ENCODE measurements at regions not wholly inside any gene's neighbourhood (a gene's known extent, or its start where the extent isn't known, plus 50 kb on each side); places are given as distances from the start of the nearest gene placed in this dataset.

DNA sequence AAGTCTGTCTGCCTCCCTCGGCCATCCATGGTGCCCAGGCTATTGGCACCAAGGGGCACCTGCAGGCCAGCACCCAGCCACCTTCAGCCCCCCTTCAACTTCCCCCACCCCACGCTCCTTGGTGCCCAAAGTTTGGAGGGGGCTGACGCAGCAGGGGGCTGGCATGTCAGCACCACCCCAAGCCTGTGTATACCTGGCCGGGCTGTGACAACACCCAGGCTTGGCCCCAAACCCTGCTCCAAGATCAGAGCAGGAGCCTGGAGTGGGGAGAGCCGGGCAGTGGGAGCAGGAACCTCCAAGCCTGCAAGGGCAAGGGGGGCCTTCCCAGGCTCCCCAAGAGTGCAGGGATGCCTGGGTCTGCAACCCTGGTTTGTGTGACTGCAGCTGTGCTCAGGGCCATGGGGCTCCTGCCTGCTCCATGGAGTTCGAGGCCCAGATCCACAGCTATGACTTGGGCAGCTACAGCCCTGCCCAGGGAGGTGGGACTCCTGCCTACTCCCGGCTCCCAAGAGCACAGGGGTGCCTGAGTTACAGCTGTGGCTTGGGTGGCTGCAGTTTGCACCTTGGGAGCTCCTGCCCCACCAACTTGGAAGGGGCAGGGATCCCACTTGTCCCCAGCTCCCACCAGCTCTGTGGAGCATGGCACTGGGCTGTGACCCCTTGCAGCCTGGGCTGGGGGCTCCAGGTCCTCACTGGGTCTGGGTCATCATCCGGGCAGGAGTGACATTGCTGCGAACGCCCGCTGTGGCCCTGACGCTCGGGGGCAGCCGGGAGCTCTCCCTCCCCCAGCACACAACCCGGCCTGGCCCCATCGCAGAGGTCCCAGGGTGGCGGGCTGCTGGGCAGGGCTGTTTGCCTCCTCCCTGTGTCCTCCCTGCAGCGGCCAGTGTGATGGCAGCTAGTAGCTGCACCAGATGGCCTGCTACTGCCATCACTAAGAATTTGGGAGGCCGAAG lies 175.5 kb upstream of the SDK2 start:
- H3K4me1 Mint-ChIP-seq (ENCODE audit: low read depth) = no peaks in the 10 kb centered on the region
- H3K27ac Mint-ChIP-seq = no peak overlapping the region
- peaks cover 3% of the 10 kb centered on the region for H3K9me3 Mint-ChIP-seq
- H3K36me3 Mint-ChIP-seq (ENCODE audit: low read depth) = no peaks in the 10 kb centered on the region
- peaks cover 18% of the 10 kb centered on the region for H3K27me3 Mint-ChIP-seq (ENCODE audit: low read depth)
- no peak overlapping the region for H3K4me3 Mint-ChIP-seq

DNA sequence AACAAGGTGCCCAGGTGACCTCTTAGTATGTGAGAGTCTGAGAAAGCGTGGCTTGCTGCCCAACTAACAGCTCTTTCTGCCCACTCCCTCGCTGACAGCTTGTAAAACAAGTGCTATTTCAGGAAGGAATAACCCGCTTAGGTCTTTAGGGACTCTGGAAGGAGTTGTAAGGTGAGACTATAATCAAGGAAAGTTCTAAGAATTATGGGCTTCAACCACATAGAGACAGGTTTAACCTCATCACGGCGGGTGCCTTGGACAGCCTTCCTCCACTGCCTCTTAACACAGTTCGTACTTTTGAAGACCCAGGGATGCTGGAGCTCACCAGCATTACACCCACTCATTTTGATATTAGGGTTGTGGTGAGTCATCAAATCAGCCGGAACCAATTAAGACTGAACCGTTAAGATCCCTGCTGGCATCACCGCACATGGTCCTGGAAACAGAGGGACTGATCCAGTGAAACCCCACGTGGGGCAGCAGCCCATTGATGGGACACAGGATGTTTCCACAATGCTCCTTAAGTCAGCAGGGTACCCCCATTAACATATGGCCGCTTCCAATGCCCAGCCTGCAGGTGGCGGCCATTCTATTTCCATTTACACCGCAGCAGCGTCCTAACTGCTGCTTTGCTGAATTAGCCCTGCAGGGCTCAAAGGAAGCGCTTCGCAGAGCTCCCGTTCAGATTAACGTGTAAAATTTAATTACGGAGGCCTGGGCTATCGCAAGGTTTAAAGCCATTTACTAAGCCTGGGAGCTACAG lies 176.6 kb upstream of the SDK2 start:
- Mint-ChIP-seq H3K9me3 (peaks cover 3% of the 10 kb centered on the region), H3K4me3 (no peak overlapping the region), H3K27me3 (ENCODE audit: low read depth) (peaks cover 18% of the 10 kb centered on the region), H3K27ac (no peak overlapping the region), H3K4me1 (ENCODE audit: low read depth) (no peaks in the 10 kb centered on the region), H3K36me3 (ENCODE audit: low read depth) (no peaks in the 10 kb centered on the region)

DNA sequence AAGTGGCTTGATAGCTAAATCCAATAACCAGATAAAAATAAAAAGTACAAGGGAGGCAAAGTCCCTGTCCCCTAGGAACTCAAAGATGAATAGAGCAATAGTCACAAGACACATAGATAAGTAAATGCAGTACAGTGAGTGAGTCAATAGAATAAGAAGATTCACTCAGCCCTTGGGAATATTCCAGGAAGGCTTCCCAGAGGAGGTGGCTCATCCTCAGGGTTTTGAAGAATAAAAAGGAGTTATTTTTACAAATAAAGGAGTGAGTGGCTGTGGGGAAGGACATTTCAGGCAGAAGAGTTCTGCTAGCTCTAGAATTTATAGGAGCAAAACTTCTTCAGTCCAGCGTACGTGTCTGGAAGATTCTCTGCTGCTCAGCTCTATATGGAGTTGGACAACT lies 177.4 kb upstream of the SDK2 start:
- peaks cover 3% of the 10 kb centered on the region for H3K9me3 Mint-ChIP-seq
- H3K36me3 Mint-ChIP-seq (ENCODE audit: low read depth) = no peaks in the 10 kb centered on the region
- H3K27ac Mint-ChIP-seq = no peak overlapping the region
- no peaks in the 10 kb centered on the region for H3K4me1 Mint-ChIP-seq (ENCODE audit: low read depth)
- H3K27me3 Mint-ChIP-seq (ENCODE audit: low read depth) = peaks cover 18% of the 10 kb centered on the region
- no peak overlapping the region for H3K4me3 Mint-ChIP-seq

DNA sequence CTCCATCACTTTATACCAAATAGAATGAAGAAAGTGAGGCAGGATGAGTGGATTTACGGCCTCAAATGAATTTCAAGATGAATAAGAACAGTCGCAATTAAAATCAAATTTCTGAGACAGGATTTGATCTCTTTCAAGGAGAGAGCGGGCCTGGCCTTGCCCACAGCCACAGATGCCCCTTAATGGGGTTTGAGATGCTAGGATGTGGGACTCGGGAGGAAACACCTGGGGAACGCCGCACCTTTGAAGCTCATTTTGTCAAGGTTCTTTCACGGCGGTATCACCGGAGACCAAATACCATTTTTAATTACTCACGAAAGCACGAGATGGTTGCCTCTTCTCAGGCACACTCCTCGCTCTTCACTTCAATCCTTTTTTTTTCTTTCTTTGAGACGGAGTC lies 178.1 kb upstream of the SDK2 start:
- Mint-ChIP-seq H3K4me3 (no peak overlapping the region), H3K27ac (no peak overlapping the region), H3K9me3 (peaks cover 3% of the 10 kb centered on the region), H3K4me1 (ENCODE audit: low read depth) (no peaks in the 10 kb centered on the region), H3K27me3 (ENCODE audit: low read depth) (peaks cover 18% of the 10 kb centered on the region), H3K36me3 (ENCODE audit: low read depth) (no peaks in the 10 kb centered on the region)

DNA sequence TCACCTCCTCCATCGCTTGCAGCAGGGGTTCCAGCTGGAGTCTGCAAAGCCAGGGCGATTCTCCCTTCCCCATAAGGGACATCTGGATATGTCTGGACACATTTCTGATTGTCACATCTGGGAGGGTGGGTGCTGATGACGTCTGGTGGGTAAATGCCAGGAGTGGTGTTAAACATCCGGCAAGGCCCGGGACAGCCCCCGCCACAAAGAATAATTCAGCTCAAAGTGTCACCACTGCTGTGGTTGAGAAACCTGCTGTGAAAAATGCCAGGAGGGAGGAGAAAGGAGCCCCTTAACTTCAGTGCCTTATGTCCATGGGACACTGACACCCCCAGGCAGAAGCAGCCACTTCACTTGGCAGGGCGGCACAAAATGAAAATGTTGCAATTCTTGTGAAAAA lies 179.4 kb upstream of the SDK2 start:
- H3K9me3 Mint-ChIP-seq = peaks cover 2% of the 10 kb centered on the region
- H3K36me3 Mint-ChIP-seq (ENCODE audit: low read depth) = no peaks in the 10 kb centered on the region
- H3K4me3 Mint-ChIP-seq = no peak overlapping the region
- peaks cover 18% of the 10 kb centered on the region for H3K27me3 Mint-ChIP-seq (ENCODE audit: low read depth)
- H3K27ac Mint-ChIP-seq = no peak overlapping the region
- peaks cover 4% of the 10 kb centered on the region for H3K4me1 Mint-ChIP-seq (ENCODE audit: low read depth)

DNA sequence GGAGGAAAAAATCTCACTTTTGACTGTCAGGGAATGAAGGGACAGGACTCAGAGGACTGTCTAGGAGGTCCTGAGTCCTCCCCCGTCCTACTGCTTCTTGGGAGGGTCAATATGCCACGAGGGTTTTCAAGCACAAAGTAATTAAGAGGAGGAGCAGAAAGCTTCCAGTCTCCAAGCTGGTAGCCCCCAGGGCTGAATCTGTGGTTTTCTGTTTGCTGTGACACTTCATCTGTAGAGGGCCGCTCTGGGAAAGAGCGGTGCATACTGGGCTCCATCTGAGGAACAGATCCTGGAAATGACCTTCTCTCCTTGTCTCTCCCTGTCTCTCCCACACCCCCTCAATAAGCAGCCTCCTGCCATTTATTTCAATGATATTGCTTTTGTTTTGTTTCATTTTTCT lies 180.1 kb upstream of the SDK2 start:
- Mint-ChIP-seq H3K4me3 (no peak overlapping the region), H3K36me3 (ENCODE audit: low read depth) (no peaks in the 10 kb centered on the region), H3K27me3 (ENCODE audit: low read depth) (peaks cover 18% of the 10 kb centered on the region), H3K4me1 (ENCODE audit: low read depth) (peaks cover 4% of the 10 kb centered on the region), H3K9me3 (no peaks in the 10 kb centered on the region), H3K27ac (no peak overlapping the region)

DNA sequence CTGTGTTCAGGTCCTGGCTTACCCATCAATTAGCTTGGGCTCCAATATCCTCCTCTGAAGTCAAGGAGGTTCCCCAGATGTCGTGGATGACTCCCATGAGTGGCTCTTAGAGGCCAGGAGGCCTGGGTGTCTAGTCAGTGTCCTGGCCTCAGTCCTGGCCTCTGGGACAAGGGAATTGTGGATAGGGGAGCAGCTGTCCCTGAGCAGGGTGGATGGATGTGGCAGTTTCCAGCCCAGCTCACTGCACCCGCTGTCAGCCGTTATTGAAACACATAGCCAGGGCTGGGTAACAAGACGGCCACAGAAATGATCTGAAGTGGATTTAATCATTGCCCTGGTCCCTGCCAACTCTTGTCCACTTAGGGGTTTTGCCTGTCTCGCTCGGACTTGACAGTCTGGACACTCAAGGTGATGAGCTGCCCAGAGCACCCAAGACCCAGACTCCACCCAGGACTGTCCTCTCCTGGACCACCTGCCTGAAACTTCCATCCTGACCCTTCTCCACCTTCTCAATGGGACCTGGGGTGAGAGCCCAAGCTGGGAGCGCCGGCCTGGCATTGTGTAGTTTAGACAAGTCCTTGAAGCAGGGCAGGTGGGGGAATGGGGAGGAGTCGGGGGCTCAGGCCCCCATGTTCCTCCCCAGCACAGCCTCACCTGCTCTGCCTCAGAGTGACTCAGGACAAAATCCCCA lies 182.1 kb upstream of the SDK2 start:
- no peaks in the 10 kb centered on the region for H3K36me3 Mint-ChIP-seq (ENCODE audit: low read depth)
- H3K4me3 Mint-ChIP-seq = no peak overlapping the region
- H3K27ac Mint-ChIP-seq = no peak overlapping the region
- H3K9me3 Mint-ChIP-seq = no peaks in the 10 kb centered on the region
- peaks cover 16% of the 10 kb centered on the region for H3K27me3 Mint-ChIP-seq (ENCODE audit: low read depth)
- H3K4me1 Mint-ChIP-seq (ENCODE audit: low read depth) = peaks cover 4% of the 10 kb centered on the region

DNA sequence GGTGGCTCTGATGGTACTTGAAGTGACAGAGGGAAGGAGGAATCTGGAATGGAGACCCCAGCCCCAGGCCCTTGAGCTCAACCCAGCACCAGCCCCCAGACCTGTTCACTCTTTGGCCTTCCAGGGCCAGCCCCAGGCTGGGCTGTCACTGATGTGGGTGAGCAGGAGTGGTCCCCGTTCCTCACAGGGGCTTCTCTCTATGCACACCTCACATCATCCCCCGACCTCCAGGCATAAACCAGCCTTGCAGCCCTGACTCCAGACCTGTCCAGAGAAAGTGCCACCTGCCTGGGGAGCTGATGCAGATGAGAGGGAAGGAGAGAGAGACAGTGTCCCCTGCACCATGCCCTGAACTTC lies 182.6 kb upstream of the SDK2 start:
- peaks cover 12% of the 10 kb centered on the region for H3K27me3 Mint-ChIP-seq (ENCODE audit: low read depth)
- H3K36me3 Mint-ChIP-seq (ENCODE audit: low read depth) = no peaks in the 10 kb centered on the region
- H3K27ac Mint-ChIP-seq = no peak overlapping the region
- peaks cover 4% of the 10 kb centered on the region for H3K4me1 Mint-ChIP-seq (ENCODE audit: low read depth)
- no peak overlapping the region for H3K4me3 Mint-ChIP-seq
- H3K9me3 Mint-ChIP-seq = no peaks in the 10 kb centered on the region

DNA sequence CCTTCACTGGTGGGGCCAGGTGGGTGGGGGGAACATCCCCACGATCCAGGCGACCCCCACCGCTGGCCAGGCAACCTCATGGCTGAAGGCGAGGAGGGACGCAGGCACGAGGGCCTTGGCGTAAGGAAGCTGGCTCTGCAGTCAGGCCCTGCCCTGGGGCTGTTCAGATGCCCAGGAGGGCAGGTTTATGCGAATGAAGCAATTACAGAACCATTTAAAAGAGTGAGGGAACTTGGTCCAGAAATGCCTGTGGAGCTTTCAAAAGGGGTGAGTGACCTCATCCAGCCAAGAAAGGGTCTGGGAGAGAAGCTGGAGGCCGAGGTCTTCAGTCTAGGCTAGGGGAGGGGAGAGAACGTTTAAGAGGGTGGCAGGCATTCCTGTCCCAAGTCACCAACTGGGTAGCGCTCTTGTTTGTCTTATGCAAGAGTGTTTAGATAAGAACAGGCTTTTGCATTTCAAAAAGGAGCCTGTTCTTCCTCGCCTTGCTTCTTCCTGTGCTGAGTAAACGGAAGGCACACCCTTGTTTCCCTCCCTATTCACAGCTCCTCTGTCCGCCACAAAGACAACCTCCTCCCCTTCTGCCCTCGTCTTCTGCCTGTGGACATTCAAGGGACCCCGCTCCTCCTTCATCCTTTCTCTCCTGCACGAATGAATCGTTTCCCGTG lies 183.5 kb upstream of the SDK2 start:
- Mint-ChIP-seq H3K4me3 (peak overlapping the region; percentile 2), H3K36me3 (ENCODE audit: low read depth) (no peaks in the 10 kb centered on the region), H3K27ac (peak overlapping the region; percentile 76), H3K9me3 (no peaks in the 10 kb centered on the region), H3K27me3 (ENCODE audit: low read depth) (peaks cover 3% of the 10 kb centered on the region), H3K4me1 (ENCODE audit: low read depth) (peaks cover 4% of the 10 kb centered on the region)

DNA sequence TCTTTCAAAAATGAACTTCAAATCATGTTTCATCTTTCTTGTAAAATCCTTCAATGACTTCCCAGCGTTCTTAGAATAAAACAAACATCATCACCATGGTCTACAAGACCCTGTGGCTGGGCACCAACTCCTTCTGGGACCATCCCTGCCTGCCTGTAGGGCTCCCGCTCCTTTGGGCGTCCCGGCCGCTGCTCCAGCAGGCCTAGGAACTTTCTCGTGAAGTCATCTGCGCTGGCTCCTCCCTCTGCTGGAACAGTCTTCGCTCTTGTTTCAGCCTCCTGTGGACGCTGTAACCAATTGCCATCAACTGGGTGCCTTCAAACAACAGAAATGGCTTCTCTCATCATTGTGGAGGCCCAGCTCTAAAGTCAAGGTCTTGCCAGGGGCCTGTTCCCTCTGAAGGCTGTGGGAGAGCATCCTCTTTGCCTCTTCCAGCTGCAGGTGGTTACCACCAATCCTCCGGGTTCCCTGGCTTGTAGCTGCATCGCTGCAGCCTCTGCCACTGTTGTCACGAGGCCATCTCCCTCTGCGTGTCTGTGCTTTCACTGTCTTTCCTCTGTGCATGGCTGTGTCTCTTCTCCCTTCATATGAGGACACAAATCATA lies 185.5 kb upstream of the SDK2 start:
- H3K36me3 Mint-ChIP-seq (ENCODE audit: low read depth) = no peaks in the 10 kb centered on the region
- no peaks in the 10 kb centered on the region for H3K27me3 Mint-ChIP-seq (ENCODE audit: low read depth)
- peaks cover 4% of the 10 kb centered on the region for H3K4me1 Mint-ChIP-seq (ENCODE audit: low read depth)
- no peak overlapping the region for H3K27ac Mint-ChIP-seq
- H3K9me3 Mint-ChIP-seq = no peaks in the 10 kb centered on the region
- no peak overlapping the region for H3K4me3 Mint-ChIP-seq

DNA sequence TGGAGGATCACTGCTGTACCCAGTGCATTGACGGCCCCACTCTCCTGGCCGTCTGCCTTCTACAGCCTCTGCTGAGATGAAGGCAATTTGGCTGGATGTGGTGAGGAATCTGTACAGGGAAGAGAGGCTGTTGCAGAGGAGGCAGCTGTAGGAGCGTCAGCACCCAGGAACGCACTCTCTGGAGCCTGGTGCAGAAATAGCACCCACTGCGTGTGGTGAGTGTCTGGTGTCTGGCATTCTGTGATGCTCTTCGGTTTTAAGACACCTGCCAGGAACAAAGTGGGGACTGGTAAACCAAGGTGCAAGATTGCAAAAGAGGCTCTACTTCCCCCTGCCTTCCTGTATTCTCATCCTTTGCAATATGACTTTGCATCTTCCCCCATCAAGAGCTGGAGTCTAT lies 187.5 kb upstream of the SDK2 start:
- peaks cover 3% of the 10 kb centered on the region for H3K9me3 Mint-ChIP-seq
- H3K36me3 Mint-ChIP-seq (ENCODE audit: low read depth) = no peaks in the 10 kb centered on the region
- no peak overlapping the region for H3K4me3 Mint-ChIP-seq
- peaks cover 9% of the 10 kb centered on the region for H3K4me1 Mint-ChIP-seq (ENCODE audit: low read depth)
- no peaks in the 10 kb centered on the region for H3K27me3 Mint-ChIP-seq (ENCODE audit: low read depth)
- no peak overlapping the region for H3K27ac Mint-ChIP-seq

DNA sequence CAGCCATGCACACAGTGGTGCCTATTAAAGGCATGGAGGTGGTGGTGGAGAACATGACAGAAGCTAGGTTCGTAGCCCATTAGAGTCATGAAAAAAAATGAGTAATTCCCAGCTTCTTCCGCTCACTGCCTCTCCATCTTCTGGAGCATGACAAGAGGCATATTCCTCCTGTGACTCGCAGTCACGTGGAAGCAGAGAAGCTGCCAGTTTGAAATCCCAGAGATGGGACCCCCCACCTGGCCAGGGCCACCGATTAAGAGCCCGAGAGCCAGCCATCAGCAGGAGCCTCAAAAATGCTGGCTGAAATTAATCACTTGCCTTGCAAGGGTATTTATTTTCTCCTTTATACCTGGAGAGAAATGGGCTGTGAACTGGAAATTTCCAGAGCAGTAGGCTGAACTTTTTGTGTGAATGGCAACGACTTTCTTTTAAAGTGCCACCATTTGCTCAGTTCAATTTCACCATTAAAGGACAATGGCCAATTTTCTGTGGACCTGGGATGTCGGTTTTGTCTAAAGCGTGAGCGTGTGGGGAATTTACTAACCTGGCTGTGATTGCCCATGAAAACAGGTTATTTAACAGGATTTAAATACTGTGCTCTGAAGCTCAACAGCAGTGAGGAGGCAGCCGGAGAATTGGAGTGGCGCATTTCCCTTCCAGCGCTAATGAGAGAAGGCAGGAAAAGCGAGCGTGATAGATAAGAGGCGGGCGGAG lies 189.7 kb upstream of the SDK2 start:
- H3K27ac Mint-ChIP-seq = no peak overlapping the region
- peaks cover 4% of the 10 kb centered on the region for H3K4me1 Mint-ChIP-seq (ENCODE audit: low read depth)
- H3K36me3 Mint-ChIP-seq (ENCODE audit: low read depth) = no peaks in the 10 kb centered on the region
- peaks cover 8% of the 10 kb centered on the region for H3K9me3 Mint-ChIP-seq
- H3K27me3 Mint-ChIP-seq (ENCODE audit: low read depth) = no peaks in the 10 kb centered on the region
- no peak overlapping the region for H3K4me3 Mint-ChIP-seq

DNA sequence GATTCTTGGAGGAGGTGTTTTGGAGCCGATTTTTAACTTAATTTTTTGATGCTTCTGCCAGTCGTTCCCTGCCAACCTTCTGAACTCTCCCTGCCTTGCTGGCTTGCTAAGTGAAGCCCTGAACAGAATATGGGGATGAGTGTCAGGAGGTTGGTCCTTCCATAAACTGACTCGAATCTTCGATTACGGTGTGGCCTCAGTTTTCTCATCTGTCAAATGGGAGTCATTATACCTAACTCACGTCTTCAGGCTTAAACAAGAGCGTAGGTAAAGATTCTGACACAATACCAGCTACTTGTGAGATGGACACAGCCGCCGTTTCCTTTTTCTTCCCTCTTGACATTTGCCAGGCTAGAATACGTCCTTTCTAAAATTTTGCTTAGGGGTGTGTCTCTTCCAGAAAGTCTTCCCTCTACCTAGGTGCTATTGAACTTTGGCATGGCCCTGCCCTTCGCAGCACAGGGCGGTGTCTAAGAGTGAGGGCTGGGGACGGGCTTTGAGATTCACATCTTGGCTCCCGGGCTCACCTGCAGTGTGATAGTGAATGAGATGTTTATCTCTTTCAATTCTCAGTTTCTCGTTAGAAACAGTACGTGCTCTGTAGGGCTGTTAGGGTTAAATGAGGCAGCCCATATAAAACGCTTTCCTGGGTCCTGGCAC lies 190.6 kb upstream of the SDK2 start:
- H3K4me1 Mint-ChIP-seq (ENCODE audit: low read depth) = peaks cover 4% of the 10 kb centered on the region
- H3K27ac Mint-ChIP-seq = no peak overlapping the region
- H3K36me3 Mint-ChIP-seq (ENCODE audit: low read depth) = no peaks in the 10 kb centered on the region
- no peaks in the 10 kb centered on the region for H3K27me3 Mint-ChIP-seq (ENCODE audit: low read depth)
- H3K4me3 Mint-ChIP-seq = no peak overlapping the region
- H3K9me3 Mint-ChIP-seq = peaks cover 8% of the 10 kb centered on the region
